Natural killer cell (primary cell): ENCODE measurements at regions not wholly inside any gene's neighbourhood (a gene's known extent, or its start where the extent isn't known, plus 50 kb on each side); places are given as distances from the start of the nearest gene placed in this dataset.

Source experiments
- ATAC-seq, 3 donors: fragments of 150-1000 bp in 2 of 3; fragments of 200-7000 bp in 1 of 3; cut with Tn5 transposase; 1 replicate in 1 of 3; 2 replicates in 2 of 3; pipeline ENCODE4 v1.10.0; 2021; ENCODE audit warnings: mild to moderate bottlenecking in 2 of 3, moderate library complexity in 2 of 3
- DNase-seq, 2 donors: peaks; one replicate each; pipeline versions ENCODE4 v3.0.0 to v3.0.0-alpha.2; 2013 to 2021; ENCODE audit warnings: mixed read lengths in 1 of 2
- H3K27ac ChIP-seq: one replicate; pipeline ENCODE4 v1.5.1; 2013; ENCODE audit warnings: mild to moderate bottlenecking, low read length
- H3K27me3 ChIP-seq: one replicate; pipeline ENCODE4 v1.6.1; 2013; ENCODE audit warnings: low read length; ENCODE audit not compliant: control insufficient read depth, insufficient read depth
- H3K36me3 ChIP-seq: one replicate; pipeline ENCODE4 v1.6.1; 2013; ENCODE audit warnings: low read length; ENCODE audit not compliant: control insufficient read depth, insufficient read depth
- H3K4me1 ChIP-seq: one replicate; pipeline ENCODE4 v1.6.1; 2013; ENCODE audit warnings: low read length; ENCODE audit not compliant: control insufficient read depth, insufficient read depth
- H3K4me3 ChIP-seq: one replicate; pipeline ENCODE4 v1.5.1; 2013; ENCODE audit warnings: low read length
- H3K9me3 ChIP-seq: one replicate; pipeline ENCODE4 v1.6.1; 2013; ENCODE audit warnings: low read length; ENCODE audit not compliant: control insufficient read depth, insufficient read depth
- H3K27ac Mint-ChIP-seq, 2 donors: one replicate each; pipeline ENCODE4 v1.8.0; 2022; ENCODE audit warnings: mild to moderate bottlenecking in 2 of 2, mixed read lengths in 2 of 2, moderate library complexity in 1 of 2
- H3K27me3 Mint-ChIP-seq, 2 donors: one replicate each; pipeline ENCODE4 v1.8.0; 2022; ENCODE audit warnings: low read depth in 2 of 2, mixed read lengths in 2 of 2
- H3K36me3 Mint-ChIP-seq: one replicate; pipeline ENCODE4 v1.8.0; 2022; ENCODE audit warnings: mixed read lengths
- H3K4me1 Mint-ChIP-seq, 2 donors: one replicate each; pipeline ENCODE4 v1.8.0; 2022; ENCODE audit warnings: mixed read lengths in 2 of 2
- H3K4me3 Mint-ChIP-seq: one replicate; pipeline ENCODE4 v1.8.0; 2022; ENCODE audit warnings: mild to moderate bottlenecking, moderate library complexity, mixed read lengths
- H3K9me3 Mint-ChIP-seq, 2 donors: one replicate each; pipeline ENCODE4 v1.8.0; 2022; ENCODE audit warnings: mixed read lengths in 2 of 2
- WGBS: methylation state at CpG from one replicate; pipeline ENCODE4 v1.1.7; 2013; ENCODE audit warnings: missing lambda C conversion rate; ENCODE audit not compliant: insufficient coverage; 5-methylcytosine and 5-hydroxymethylcytosine counted together
- intact Hi-C: fragments of 100-400 bp; cut with micrococcal nuclease; formaldehyde crosslinking; loops from one replicate; pipeline ENCODE4 v1.14.2; 2022
- TF ChIP-seq, protein P1 (sequence below): fragments of 200-600 bp; IDR thresholded peaks from one replicate; pipeline ENCODE4 v1.8.0; 2022; ENCODE audit warnings: antibody characterized with exemption

DNA sequence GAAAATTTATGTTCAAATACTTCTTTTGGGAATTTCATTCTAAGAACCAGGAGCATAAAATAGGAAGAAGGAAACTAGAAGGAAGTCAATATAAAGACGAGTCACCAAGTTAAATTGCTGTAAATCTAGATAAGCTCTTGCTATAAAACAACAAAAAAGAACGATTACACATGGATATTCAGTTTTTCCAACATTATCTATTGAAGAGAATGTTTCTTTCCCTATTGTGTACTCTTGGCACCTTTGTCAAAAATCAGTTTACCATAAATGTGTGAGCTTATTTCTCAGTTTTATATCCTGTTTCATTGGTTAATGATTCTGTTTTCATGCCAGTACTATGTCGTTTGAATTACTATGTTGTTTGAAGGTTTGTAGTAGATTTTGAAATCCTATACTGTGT is 536.3 kb upstream of the MKI67 start:
- Mint-ChIP-seq H3K4me3 (no peak overlapping the region), H3K4me1 (no peaks in the 10 kb centered on the region), H3K9me3 (peaks cover 3 to 5% of the 10 kb centered on the region in 2 donors), H3K36me3 (no peaks in the 10 kb centered on the region), H3K27ac (no peak overlapping the region), H3K27me3 (peaks cover 15 to 26% of the 10 kb centered on the region in 2 donors)
- TF ChIP-seq, protein P1, sequence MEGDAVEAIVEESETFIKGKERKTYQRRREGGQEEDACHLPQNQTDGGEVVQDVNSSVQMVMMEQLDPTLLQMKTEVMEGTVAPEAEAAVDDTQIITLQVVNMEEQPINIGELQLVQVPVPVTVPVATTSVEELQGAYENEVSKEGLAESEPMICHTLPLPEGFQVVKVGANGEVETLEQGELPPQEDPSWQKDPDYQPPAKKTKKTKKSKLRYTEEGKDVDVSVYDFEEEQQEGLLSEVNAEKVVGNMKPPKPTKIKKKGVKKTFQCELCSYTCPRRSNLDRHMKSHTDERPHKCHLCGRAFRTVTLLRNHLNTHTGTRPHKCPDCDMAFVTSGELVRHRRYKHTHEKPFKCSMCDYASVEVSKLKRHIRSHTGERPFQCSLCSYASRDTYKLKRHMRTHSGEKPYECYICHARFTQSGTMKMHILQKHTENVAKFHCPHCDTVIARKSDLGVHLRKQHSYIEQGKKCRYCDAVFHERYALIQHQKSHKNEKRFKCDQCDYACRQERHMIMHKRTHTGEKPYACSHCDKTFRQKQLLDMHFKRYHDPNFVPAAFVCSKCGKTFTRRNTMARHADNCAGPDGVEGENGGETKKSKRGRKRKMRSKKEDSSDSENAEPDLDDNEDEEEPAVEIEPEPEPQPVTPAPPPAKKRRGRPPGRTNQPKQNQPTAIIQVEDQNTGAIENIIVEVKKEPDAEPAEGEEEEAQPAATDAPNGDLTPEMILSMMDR, result no peak
- Histone ChIP-seq H3K9me3 (no peaks in the 10 kb centered on the region), H3K27ac (no peak overlapping the region), H3K27me3 (no peaks in the 10 kb centered on the region), H3K36me3 (no peaks in the 10 kb centered on the region), H3K4me3 (no peak overlapping the region), H3K4me1 (no peaks in the 10 kb centered on the region)
- WGBS, result 100% methylated on average over 1 of the region's 3 CpGs
- DNase-seq (no peak), ATAC-seq (no peak)
- intact Hi-C loops, result no loop called here

- 0% methylated on average over 3 of the region's 3 CpGs for WGBS
- H3K4me1 Mint-ChIP-seq, result no peaks in the 10 kb centered on the region
These were observed 538.5 kb upstream of the MKI67 start for GRCh38 chr10:128664729-128665128.

DNA sequence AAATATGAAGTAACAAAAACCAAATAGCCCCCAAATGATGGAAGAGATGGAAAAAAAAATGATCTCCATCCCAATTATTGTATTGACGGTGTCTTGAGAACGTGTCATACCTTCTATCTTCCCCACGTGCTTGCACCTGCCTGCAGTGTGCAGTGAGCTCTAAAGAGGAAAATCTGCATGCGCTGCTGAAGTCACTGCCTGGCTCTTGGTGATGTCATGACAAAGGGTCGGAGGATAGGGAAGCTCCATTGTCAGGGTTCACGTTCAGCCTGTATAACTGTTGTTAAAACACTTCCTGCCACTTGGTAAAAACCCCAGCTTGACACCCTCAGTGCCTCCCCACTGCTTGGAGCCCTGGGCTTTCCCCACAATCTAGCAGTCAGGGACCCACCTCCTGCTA is 549.2 kb upstream of the MKI67 start:
- Histone ChIP-seq H3K27me3 (no peaks in the 10 kb centered on the region), H3K4me1 (no peaks in the 10 kb centered on the region), H3K9me3 (no peaks in the 10 kb centered on the region), H3K4me3 (no peak overlapping the region), H3K36me3 (no peaks in the 10 kb centered on the region), H3K27ac (no peak overlapping the region)
- H3K27me3 Mint-ChIP-seq, result peaks cover 9 to 15% of the 10 kb centered on the region in 2 donors
- H3K4me3 Mint-ChIP-seq, result no peak overlapping the region
- no peak for DNase-seq
- no peaks in the 10 kb centered on the region for H3K4me1 Mint-ChIP-seq
- H3K36me3 Mint-ChIP-seq, result no peaks in the 10 kb centered on the region
- ATAC-seq, result no peak
- TF ChIP-seq, protein P1, result no peak
- 75% methylated on average over 6 of the region's 6 CpGs for WGBS
- H3K9me3 Mint-ChIP-seq, result no peaks in the 10 kb centered on the region
- H3K27ac Mint-ChIP-seq, result no peak overlapping the region
- intact Hi-C loops, result no loop called here

More at GRCh38 chr10:128664729-128665128, 538.5 kb upstream of the MKI67 start:
- Histone ChIP-seq H3K4me3 (no peak overlapping the region), H3K27me3 (no peaks in the 10 kb centered on the region), H3K9me3 (no peaks in the 10 kb centered on the region), H3K36me3 (no peaks in the 10 kb centered on the region), H3K4me1 (no peaks in the 10 kb centered on the region), H3K27ac (no peak overlapping the region)
- intact Hi-C loops, result no loop called here
- DNase-seq (no peak), ATAC-seq (no peak)
- H3K4me3 Mint-ChIP-seq, result no peak overlapping the region
- peaks cover 18 to 23% of the 10 kb centered on the region in 2 donors for H3K27me3 Mint-ChIP-seq
- H3K9me3 Mint-ChIP-seq, result peaks cover 3 to 5% of the 10 kb centered on the region in 2 donors
- no peaks in the 10 kb centered on the region for H3K36me3 Mint-ChIP-seq
- TF ChIP-seq, protein P1, result no peak
- H3K27ac Mint-ChIP-seq, result no peak overlapping the region

- Histone ChIP-seq H3K27ac (no peak overlapping the region), H3K27me3 (no peaks in the 10 kb centered on the region), H3K4me1 (no peaks in the 10 kb centered on the region), H3K4me3 (no peak overlapping the region), H3K36me3 (no peaks in the 10 kb centered on the region), H3K9me3 (no peaks in the 10 kb centered on the region)
- Mint-ChIP-seq H3K36me3 (no peaks in the 10 kb centered on the region), H3K4me3 (no peak overlapping the region), H3K4me1 (no peaks in the 10 kb centered on the region), H3K9me3 (no peaks in the 10 kb centered on the region), H3K27ac (no peak overlapping the region), H3K27me3 (peaks cover 6 to 15% of the 10 kb centered on the region in 2 donors)
- ATAC-seq (no peak), DNase-seq (no peak)
- TF ChIP-seq, protein P1, result no peak
- intact Hi-C loops, result no loop called here
- 74% methylated on average over 8 of the region's 8 CpGs for WGBS
These were observed 553.9 kb upstream of the MKI67 start for GRCh38 chr10:128680116-128680515.
